Keratinocyte (primary cell): ENCODE measurements at regions not wholly inside any gene's neighbourhood (a gene's known extent, or its start where the extent isn't known, plus 50 kb on each side); places are given as distances from the start of the nearest gene placed in this dataset.

Experiments
- DNase-seq: peaks from one replicate; pipeline ENCODE4 v3.0.0-alpha.2; 2011; ENCODE audit warnings: low read depth, missing footprints, low spot score
- FAIRE-seq: peaks from 2 replicates; lab custom pipeline; 2011; peaks lifted over from hg19 to GRCh38; lab: Jason Lieb, UNC
- H2AFZ ChIP-seq: 2 replicates; pipeline ENCODE4 v1.6.0; 2012; ENCODE audit warnings: low read length, control low read depth, inconsistent platforms; ENCODE audit not compliant: control insufficient read depth
- H3K27ac ChIP-seq: 2 replicates; pipeline ENCODE4 v1.5.1; 2011; ENCODE audit warnings: low read length; ENCODE audit not compliant: control insufficient read depth, insufficient read depth
- H3K27me3 ChIP-seq: 3 replicates; pipeline ENCODE4 v1.6.0; 2011; ENCODE audit warnings: low read length; ENCODE audit not compliant: control insufficient read depth, insufficient read depth; ENCODE audit errors: extremely low read depth
- H3K36me3 ChIP-seq, 2 experiments: 2 replicates in 1 of 2; 3 replicates in 1 of 2; pipeline ENCODE4 v1.5.1; 2011; ENCODE audit warnings: low read length in 2 of 2, mild to moderate bottlenecking in 1 of 2; ENCODE audit not compliant: control insufficient read depth in 2 of 2, insufficient read depth in 2 of 2; ENCODE audit errors: extremely low read depth in 1 of 2
- H3K4me1 ChIP-seq: 3 replicates; pipeline ENCODE4 v1.5.1; 2011; ENCODE audit warnings: low read length; ENCODE audit not compliant: control insufficient read depth, insufficient read depth; ENCODE audit errors: extremely low read depth
- H3K4me2 ChIP-seq: 3 replicates; pipeline ENCODE4 v1.6.0; 2011; ENCODE audit warnings: low read depth, low read length; ENCODE audit not compliant: control insufficient read depth, insufficient read depth; ENCODE audit errors: extremely low read depth
- H3K4me3 ChIP-seq, 3 experiments: fragments of 200-600 bp in 1 of 3; sonication (generic) in 1 of 3; 2 replicates in 2 of 3; 3 replicates in 1 of 3; pipeline ENCODE4 v1.5.1; 2011 to 2016; ENCODE audit warnings: low read length in 3 of 3, mild to moderate bottlenecking in 3 of 3, control low read depth in 2 of 3, inconsistent platforms in 1 of 3, low read depth in 1 of 3, mixed read lengths in 1 of 3, mixed run types in 1 of 3, moderate library complexity in 1 of 3; ENCODE audit not compliant: control insufficient read depth in 2 of 3, insufficient read depth in 2 of 3; ENCODE audit errors: extremely low read depth in 1 of 3
- H3K79me2 ChIP-seq: 2 replicates; pipeline ENCODE4 v1.6.0; 2012; ENCODE audit warnings: low read length; ENCODE audit not compliant: control insufficient read depth, insufficient read depth
- H3K9ac ChIP-seq: 3 replicates; pipeline ENCODE4 v1.6.0; 2011; ENCODE audit warnings: low read length; ENCODE audit not compliant: control insufficient read depth, insufficient read depth; ENCODE audit errors: extremely low read depth
- H3K9me1 ChIP-seq: 3 replicates; pipeline ENCODE4 v1.6.0; 2011; ENCODE audit warnings: low read length; ENCODE audit not compliant: control insufficient read depth, insufficient read depth; ENCODE audit errors: extremely low read depth
- H3K9me3 ChIP-seq: 2 replicates; pipeline ENCODE4 v1.5.1; 2012; ENCODE audit warnings: low read depth, low read length; ENCODE audit not compliant: control insufficient read depth
- H4K20me1 ChIP-seq: 3 replicates; pipeline ENCODE4 v1.6.0; 2011; ENCODE audit warnings: low read length; ENCODE audit not compliant: control insufficient read depth, insufficient read depth; ENCODE audit errors: extremely low read depth
- EZH2 ChIP-seq: IDR thresholded peaks from one replicate; pipeline ENCODE4 v1.6.1; 2012; ENCODE audit warnings: inconsistent platforms, mild to moderate bottlenecking, low read length, moderate library complexity
- dilution Hi-C: fragments of 300-500 bp; cut with MboI; formaldehyde crosslinking; loops from one replicate; pipeline ENCODE4 v1.7.0; 2020; ENCODE audit warnings: low sequenced_read_pairs; ENCODE audit not compliant: extremely low pct_ligation_motif_present
- TF ChIP-seq, protein P1 (sequence below), 3 experiments: IDR thresholded peaks in 1 of 3; conservative IDR thresholded peaks in 1 of 3; optimal IDR thresholded peaks in 1 of 3; 2 replicates in 2 of 3; 3 replicates in 1 of 3; pipeline versions ENCODE3 to v1.5.1; 2011; ENCODE audit warnings: low read length in 3 of 3, mild to moderate bottlenecking in 3 of 3, moderate library complexity in 2 of 3, control low read depth in 1 of 3, inconsistent platforms in 1 of 3; ENCODE audit not compliant: insufficient read depth in 2 of 3; ENCODE audit errors: extremely low read depth in 1 of 3

DNA sequence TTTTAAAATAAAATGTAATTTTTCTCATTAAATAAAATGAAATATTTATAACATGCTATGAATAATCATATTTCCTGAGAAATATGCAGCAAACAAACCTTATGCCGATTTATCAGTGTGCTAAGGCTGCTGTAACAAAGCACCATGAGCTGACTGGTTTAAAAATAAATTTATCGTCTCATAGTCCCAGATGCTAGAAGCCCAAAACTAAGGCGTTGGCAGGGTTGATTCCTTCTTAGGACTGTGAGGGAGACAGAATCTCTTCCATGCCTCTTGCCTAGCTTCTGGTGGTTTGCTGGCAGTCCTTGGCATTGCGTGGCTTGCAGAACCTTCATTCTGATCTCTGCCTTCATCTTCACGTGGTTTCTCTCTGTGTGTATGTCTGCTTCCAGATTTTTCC lies 740.3 kb downstream of the OTOL1 start:
- FAIRE-seq (no peak), DNase-seq (no peak)
- Histone ChIP-seq H3K4me2 (no peak overlapping the region), H3K4me1 (no peaks in the 10 kb centered on the region), H3K27ac (no peak overlapping the region), H2AFZ (no peak overlapping the region), H3K36me3 (no peaks in the 10 kb centered on the region), H3K27me3 (no peaks in the 10 kb centered on the region), H3K79me2 (no peaks in the 10 kb centered on the region), H3K9me1 (no peaks in the 10 kb centered on the region), H3K9ac (no peak overlapping the region), H3K9me3 (peaks cover 2% of the 10 kb centered on the region), H4K20me1 (no peaks in the 10 kb centered on the region), H3K4me3 (no peak overlapping the region)
- dilution Hi-C loops = no loop called here
- no peak for TF ChIP-seq EZH2
- TF ChIP-seq, protein P1, sequence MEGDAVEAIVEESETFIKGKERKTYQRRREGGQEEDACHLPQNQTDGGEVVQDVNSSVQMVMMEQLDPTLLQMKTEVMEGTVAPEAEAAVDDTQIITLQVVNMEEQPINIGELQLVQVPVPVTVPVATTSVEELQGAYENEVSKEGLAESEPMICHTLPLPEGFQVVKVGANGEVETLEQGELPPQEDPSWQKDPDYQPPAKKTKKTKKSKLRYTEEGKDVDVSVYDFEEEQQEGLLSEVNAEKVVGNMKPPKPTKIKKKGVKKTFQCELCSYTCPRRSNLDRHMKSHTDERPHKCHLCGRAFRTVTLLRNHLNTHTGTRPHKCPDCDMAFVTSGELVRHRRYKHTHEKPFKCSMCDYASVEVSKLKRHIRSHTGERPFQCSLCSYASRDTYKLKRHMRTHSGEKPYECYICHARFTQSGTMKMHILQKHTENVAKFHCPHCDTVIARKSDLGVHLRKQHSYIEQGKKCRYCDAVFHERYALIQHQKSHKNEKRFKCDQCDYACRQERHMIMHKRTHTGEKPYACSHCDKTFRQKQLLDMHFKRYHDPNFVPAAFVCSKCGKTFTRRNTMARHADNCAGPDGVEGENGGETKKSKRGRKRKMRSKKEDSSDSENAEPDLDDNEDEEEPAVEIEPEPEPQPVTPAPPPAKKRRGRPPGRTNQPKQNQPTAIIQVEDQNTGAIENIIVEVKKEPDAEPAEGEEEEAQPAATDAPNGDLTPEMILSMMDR (optimal IDR thresholded peaks at IDR 0.05 in 1 of 3, IDR thresholded peaks at IDR 0.05 in 1 of 3, conservative IDR thresholded peaks at IDR 0.05 in 1 of 3; ENCODE audit: extremely low read depth in 1 of 3, insufficient read depth in 2 of 3, low read length in 3 of 3) = no peak

DNA sequence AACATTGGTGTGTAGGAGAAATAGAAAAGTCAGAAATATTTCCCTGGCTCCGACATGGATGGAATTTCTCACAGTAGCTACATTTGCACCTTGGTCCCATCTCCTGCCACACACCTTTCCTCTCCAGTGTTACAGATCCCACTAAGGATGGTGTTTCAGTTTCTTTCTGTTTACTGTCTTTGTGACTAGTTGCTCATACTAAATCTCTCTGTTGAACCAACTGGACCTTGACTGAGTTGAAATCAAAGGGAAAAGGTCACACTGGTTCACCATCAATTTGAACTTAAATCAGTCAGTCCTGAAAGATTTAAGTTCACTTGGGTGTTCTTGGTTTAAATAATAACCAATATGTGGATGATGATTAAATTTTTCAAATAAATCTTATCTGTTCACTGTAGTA lies 754.2 kb downstream of the OTOL1 start:
- no peaks in the 10 kb centered on the region for H4K20me1 ChIP-seq

More for the DNA sequence above, 754.2 kb downstream of the OTOL1 start:
- FAIRE-seq (no peak), DNase-seq (no peak)
- Histone ChIP-seq H3K4me1 (no peaks in the 10 kb centered on the region), H3K79me2 (no peaks in the 10 kb centered on the region), H3K9me1 (no peaks in the 10 kb centered on the region), H3K4me2 (no peak overlapping the region), H3K9me3 (no peaks in the 10 kb centered on the region), H3K27me3 (no peaks in the 10 kb centered on the region), H3K27ac (no peak overlapping the region), H2AFZ (no peak overlapping the region), H3K4me3 (no peak overlapping the region), H3K9ac (no peak overlapping the region), H3K36me3 (no peaks in the 10 kb centered on the region)
- TF ChIP-seq, protein P1 (optimal IDR thresholded peaks at IDR 0.05 in 1 of 3, IDR thresholded peaks at IDR 0.05 in 1 of 3, conservative IDR thresholded peaks at IDR 0.05 in 1 of 3; ENCODE audit: extremely low read depth in 1 of 3, insufficient read depth in 2 of 3, low read length in 3 of 3) = no peak
- TF ChIP-seq EZH2 = no peak
- dilution Hi-C loops = no loop called here
